ENCODE measurements at regions not wholly inside any gene's neighbourhood (a gene's known extent, or its start where the extent isn't known, plus 50 kb on each side); places are given as distances from the start of the nearest gene placed in this dataset.

GRCh38 chr3:89783341-89783927, 676.0 kb downstream of the EPHA3 start:
- no peak overlapping the region for H3K4me3 ChIP-seq (ENCODE audit: low read depth, poor library complexity, severe bottlenecking)
- intact Hi-C loops (cut with DNase I; ENCODE audit: low total_unique reads), result no loop called here
- WGBS, 2 donors, result 40 to 46% methylated on average over 4 of the region's 4 CpGs
- TF ChIP-seq CTCF (IDR thresholded peaks at IDR 0.05) (no peak), POLR2A (IDR thresholded peaks at IDR 0.05) (no peak)
- no peak for DNase-seq (ENCODE audit: low spot score in 2 of 2)

GRCh38 chr3:89787485-89787884, 680.1 kb downstream of the EPHA3 start:
- 49 to 51% methylated on average over 5 of the region's 5 CpGs for WGBS, 2 donors
- TF ChIP-seq CTCF (IDR thresholded peaks at IDR 0.05), result no peak
- no peak for TF ChIP-seq POLR2A (IDR thresholded peaks at IDR 0.05)
- intact Hi-C loops (cut with DNase I; ENCODE audit: low total_unique reads), result no loop called here
- no peak overlapping the region for H3K4me3 ChIP-seq (ENCODE audit: low read depth, poor library complexity, severe bottlenecking)
- no peak for DNase-seq (ENCODE audit: low spot score in 2 of 2)

GRCh38 chr3:89787979-89788378, 680.6 kb downstream of the EPHA3 start:
- intact Hi-C loops (cut with DNase I; ENCODE audit: low total_unique reads), result no loop called here
- H3K4me3 ChIP-seq (ENCODE audit: low read depth, poor library complexity, severe bottlenecking), result no peak overlapping the region
- no peak for DNase-seq (ENCODE audit: low spot score in 2 of 2)
- TF ChIP-seq CTCF (IDR thresholded peaks at IDR 0.05) (no peak), POLR2A (IDR thresholded peaks at IDR 0.05) (no peak)
- WGBS, 2 donors, result 17 to 26% methylated on average over 1 of the region's 1 CpG

GRCh38 chr3:89795506-89795905, 688.1 kb downstream of the EPHA3 start:
- whole genome bisulfite sequencing, 2 donors, result 71 to 73% methylated on average over 3 of the region's 3 CpGs
- H3K4me3 ChIP-seq (ENCODE audit: low read depth, poor library complexity, severe bottlenecking), result no peak overlapping the region
- TF ChIP-seq CTCF (IDR thresholded peaks at IDR 0.05) (no peak), POLR2A (IDR thresholded peaks at IDR 0.05) (no peak)
- DNase-seq (ENCODE audit: low spot score in 2 of 2), result no peak
- intact Hi-C loops (cut with DNase I; ENCODE audit: low total_unique reads), result no loop called here

GRCh38 chr3:89802881-89803280, 695.5 kb downstream of the EPHA3 start:
- intact Hi-C loops (cut with DNase I; ENCODE audit: low total_unique reads), result no loop called here
- DNase-seq (ENCODE audit: low spot score in 2 of 2), result no peak
- no peak overlapping the region for H3K4me3 ChIP-seq (ENCODE audit: low read depth, poor library complexity, severe bottlenecking)
- TF ChIP-seq POLR2A (IDR thresholded peaks at IDR 0.05), result no peak
- TF ChIP-seq CTCF (IDR thresholded peaks at IDR 0.05), result no peak

- intact Hi-C loops (cut with DNase I; ENCODE audit: low total_unique reads), result no loop called here
- DNase-seq (ENCODE audit: low spot score in 2 of 2), result no peak
- no peak overlapping the region for H3K4me3 ChIP-seq (ENCODE audit: low read depth, poor library complexity, severe bottlenecking)
- TF ChIP-seq POLR2A (IDR thresholded peaks at IDR 0.05) (no peak), CTCF (IDR thresholded peaks at IDR 0.05) (no peak)
- 58 to 65% methylated on average over 3 of the region's 3 CpGs for WGBS, 2 donors
Measured at GRCh38 chr3:89803711-89804110, 696.3 kb downstream of the EPHA3 start.
